ENCODE measurements at regions not wholly inside any gene's neighbourhood (a gene's known extent, or its start where the extent isn't known, plus 50 kb on each side); places are given as distances from the start of the nearest gene placed in this dataset.

GRCh38 chr4:45920861-45921260 is 203.0 kb downstream of the GABRG1 start:
- no peak for TF ChIP-seq CTCF (IDR thresholded peaks at IDR 0.05; ENCODE audit: low read depth, low read length, poor library complexity, severe bottlenecking)
- no peak for TF ChIP-seq EZH2phosphoT487 (IDR thresholded peaks at IDR 0.05; ENCODE audit: borderline replicate concordance, low read length)

Data from DOHH2 (cell line).